Activated T-helper 1 cell treated with anti-CD3 and anti-CD28 coated beads, Interleukin-12 subunit alpha, Interleukin-12 subunit beta, Interleukin-2, Interleukin-4 antibody, amounts not matched to agents 30 ng/mL and 10 ng/mL and 1 ng/mL, durations not matched to agents 14 hours and 24 hours and 36 hours (primary cell): ENCODE measurements at regions not wholly inside any gene's neighbourhood (a gene's known extent, or its start where the extent isn't known, plus 50 kb on each side); places are given as distances from the start of the nearest gene placed in this dataset.
"Not testable (repeated sequence)": the region's sequence is repeated elsewhere in the genome, so short reads cannot be mapped to it uniquely, and the experiment has no call there.

Experiments used
- DNase-seq: peaks from one replicate; pipeline ENCODE4 v3.0.0; 2021; ENCODE audit warnings: low spot score
- H3K27ac Mint-ChIP-seq: one replicate; pipeline ENCODE4 v1.8.0; 2021; ENCODE audit warnings: mild to moderate bottlenecking, mixed read lengths
- H3K27me3 Mint-ChIP-seq: one replicate; pipeline ENCODE4 v1.8.0; 2022; ENCODE audit warnings: mild to moderate bottlenecking, moderate library complexity, mixed read lengths; ENCODE audit not compliant: insufficient read depth
- H3K36me3 Mint-ChIP-seq: one replicate; pipeline ENCODE4 v1.8.0; 2021; ENCODE audit warnings: low read depth, mixed read lengths
- H3K4me1 Mint-ChIP-seq: one replicate; pipeline ENCODE4 v1.8.0; 2021; ENCODE audit warnings: low read depth, mixed read lengths
- H3K4me3 Mint-ChIP-seq: one replicate; pipeline ENCODE4 v1.8.0; 2021; ENCODE audit warnings: mild to moderate bottlenecking, moderate library complexity, mixed read lengths
- H3K9me3 Mint-ChIP-seq: one replicate; pipeline ENCODE4 v1.8.0; 2021; ENCODE audit warnings: mixed read lengths
- intact Hi-C: fragments of 100-400 bp; cut with micrococcal nuclease; formaldehyde crosslinking; loops from one replicate; pipeline ENCODE4 v1.15.1; 2024

DNA sequence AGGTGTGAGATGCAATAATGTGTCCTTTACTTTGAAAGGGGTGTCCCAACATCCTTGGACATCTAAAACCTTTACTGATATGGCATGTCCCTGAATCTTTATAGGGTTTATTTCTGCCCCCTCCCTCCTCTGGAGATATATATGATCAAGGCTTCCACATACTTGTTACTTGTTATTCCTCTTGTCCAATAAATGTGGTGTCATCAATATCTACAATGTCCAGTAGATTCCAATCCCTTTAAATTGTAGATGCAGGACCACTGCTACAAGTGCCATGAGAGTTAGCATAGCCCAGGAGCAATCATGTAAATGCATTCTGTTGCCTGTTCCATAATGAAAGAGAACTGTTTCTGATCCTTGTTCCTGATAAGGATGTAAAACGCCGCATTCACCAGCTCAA, 479.7 kb upstream of the MEIS1 start:
- no peaks in the 10 kb centered on the region for H3K27me3 Mint-ChIP-seq

DNA sequence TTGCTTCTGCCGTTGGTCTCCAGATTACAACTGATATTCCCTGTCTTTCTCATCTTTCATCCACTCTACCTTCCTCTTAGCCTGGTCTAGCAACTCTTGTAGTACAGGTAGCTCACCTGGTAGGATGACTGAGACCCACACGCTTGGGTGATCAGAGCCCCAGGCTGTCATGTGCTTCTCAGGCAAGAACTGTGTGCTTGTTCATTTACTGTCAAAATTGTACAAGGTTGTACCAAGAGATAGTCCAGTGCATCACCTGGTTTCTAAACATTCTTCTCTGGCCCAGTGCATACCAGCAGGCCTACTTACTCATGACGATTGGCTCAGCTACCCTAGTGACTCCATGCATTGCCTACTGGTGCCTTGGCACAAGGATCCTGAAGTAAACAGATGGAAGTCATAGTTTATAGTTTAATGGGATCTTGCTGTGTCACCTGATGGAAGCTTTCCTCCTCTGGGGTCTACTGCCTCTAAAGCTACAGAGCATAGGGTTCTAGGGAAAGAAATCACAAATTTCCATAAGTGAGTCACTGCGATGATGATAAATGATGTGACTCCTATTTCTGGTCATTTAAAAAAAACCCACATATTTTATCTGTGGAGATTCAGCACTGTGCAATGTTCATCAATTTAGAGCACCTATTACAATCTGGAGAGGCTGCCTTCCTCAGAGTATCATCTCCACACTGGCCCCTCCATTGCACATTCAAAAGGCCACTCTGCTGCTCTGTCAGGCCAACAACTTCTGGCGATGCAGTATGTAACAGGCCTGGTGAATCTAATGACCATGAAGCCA, 481.8 kb upstream of the MEIS1 start:
- H3K27me3 Mint-ChIP-seq, result no peaks in the 10 kb centered on the region
- intact Hi-C loops, result no loop called here

More for the DNA sequence above, 479.7 kb upstream of the MEIS1 start:
- H3K27ac Mint-ChIP-seq, result no peak overlapping the region
- no peaks in the 10 kb centered on the region for H3K4me1 Mint-ChIP-seq
- intact Hi-C loops, result no loop called here
- no peak overlapping the region for H3K4me3 Mint-ChIP-seq
- DNase-seq, result no peak
- no peaks in the 10 kb centered on the region for H3K36me3 Mint-ChIP-seq
- H3K9me3 Mint-ChIP-seq, result no peaks in the 10 kb centered on the region

DNA sequence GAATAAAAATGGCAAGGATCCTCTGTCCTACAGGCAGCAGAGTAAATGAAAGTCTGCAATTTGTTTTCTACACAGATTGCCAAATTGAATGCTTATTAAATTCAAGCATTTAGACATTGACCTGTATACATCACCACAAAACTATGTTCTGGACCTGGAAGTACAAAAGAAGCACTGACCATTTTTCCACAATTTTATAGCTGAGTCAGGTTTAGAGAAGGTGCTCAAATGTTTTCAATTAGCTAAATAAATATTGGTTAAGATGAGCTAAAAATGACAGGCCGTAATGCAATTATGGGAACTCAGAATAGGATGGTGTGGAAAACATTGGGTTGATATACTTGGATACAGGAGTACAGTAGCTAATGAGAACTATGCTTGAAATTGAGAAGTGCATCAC, 490.7 kb upstream of the MEIS1 start:
- intact Hi-C loops, result no loop called here
- Mint-ChIP-seq H3K27me3 (no peaks in the 10 kb centered on the region), H3K27ac (no peak overlapping the region), H3K4me3 (no peak overlapping the region), H3K9me3 (no peaks in the 10 kb centered on the region), H3K36me3 (no peaks in the 10 kb centered on the region), H3K4me1 (no peaks in the 10 kb centered on the region)
- no peak for DNase-seq

More for the DNA sequence above, 481.8 kb upstream of the MEIS1 start:
- no peak for DNase-seq
- H3K4me1 Mint-ChIP-seq, result no peaks in the 10 kb centered on the region
- H3K9me3 Mint-ChIP-seq, result no peaks in the 10 kb centered on the region
- no peaks in the 10 kb centered on the region for H3K36me3 Mint-ChIP-seq
- H3K4me3 Mint-ChIP-seq, result no peak overlapping the region
- H3K27ac Mint-ChIP-seq, result no peak overlapping the region

DNA sequence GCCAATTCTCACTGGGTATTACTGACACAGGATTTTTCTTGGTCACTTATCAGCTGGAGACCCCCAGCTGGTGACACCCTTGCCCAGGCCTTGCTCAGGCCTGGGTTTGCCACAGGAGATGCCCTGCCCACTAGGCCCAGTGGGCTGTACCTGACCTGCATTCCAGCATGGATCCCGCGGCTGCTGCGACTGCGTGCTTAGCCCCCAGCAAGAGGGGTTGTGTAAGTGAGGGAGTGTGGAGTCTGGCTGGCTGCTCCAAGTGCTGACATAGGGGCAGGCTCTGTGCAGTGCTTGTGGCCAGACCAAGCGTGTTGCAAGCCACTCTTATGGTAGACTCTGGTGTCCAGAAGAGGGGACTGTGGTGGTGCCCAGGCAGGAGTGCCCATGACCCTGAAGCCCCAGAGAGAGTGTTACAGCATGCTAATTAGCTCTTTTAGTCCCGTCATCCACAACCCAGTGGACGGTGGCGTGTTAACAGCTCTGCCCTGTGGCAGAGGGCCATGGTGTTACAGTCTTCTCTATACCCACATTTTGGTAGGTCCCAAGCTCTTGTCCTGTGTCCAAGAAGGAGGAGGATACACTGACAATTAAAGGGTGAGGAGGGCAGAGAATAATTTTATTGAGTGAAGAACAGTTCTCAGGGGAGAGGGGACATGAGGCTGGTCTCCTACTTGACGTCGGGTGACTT, 491.7 kb upstream of the MEIS1 start:
- H3K27ac Mint-ChIP-seq, result no peak overlapping the region
- intact Hi-C loops, result no loop called here
- no peaks in the 10 kb centered on the region for H3K27me3 Mint-ChIP-seq
- no peaks in the 10 kb centered on the region for H3K4me1 Mint-ChIP-seq
- H3K4me3 Mint-ChIP-seq, result no peak overlapping the region
- H3K36me3 Mint-ChIP-seq, result no peaks in the 10 kb centered on the region
- no peaks in the 10 kb centered on the region for H3K9me3 Mint-ChIP-seq
- no peak for DNase-seq

DNA sequence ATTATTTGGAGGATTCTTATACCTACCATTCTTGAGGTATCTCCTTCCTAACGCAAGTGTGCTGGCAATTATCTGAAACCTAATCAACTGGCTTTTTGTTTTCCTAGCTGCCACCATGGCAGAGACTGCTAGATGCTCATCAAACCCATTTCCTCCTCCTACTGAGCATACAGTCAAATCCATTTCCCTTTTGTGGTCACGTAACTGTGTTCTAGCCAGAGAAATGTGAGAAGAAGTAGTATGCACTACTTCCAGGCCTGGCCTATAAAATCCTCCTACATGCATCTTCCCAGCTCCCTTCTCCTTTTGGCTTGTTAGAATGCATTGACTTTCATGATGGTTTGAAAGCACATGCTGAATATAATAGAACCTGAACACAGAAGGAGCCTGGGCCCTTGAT, 494.1 kb upstream of the MEIS1 start:
- no peaks in the 10 kb centered on the region for H3K27me3 Mint-ChIP-seq
- H3K36me3 Mint-ChIP-seq, result no peaks in the 10 kb centered on the region
- H3K9me3 Mint-ChIP-seq, result no peaks in the 10 kb centered on the region
- intact Hi-C loops, result no loop called here
- no peak for DNase-seq
- no peak overlapping the region for H3K4me3 Mint-ChIP-seq
- H3K4me1 Mint-ChIP-seq, result no peaks in the 10 kb centered on the region
- no peak overlapping the region for H3K27ac Mint-ChIP-seq

DNA sequence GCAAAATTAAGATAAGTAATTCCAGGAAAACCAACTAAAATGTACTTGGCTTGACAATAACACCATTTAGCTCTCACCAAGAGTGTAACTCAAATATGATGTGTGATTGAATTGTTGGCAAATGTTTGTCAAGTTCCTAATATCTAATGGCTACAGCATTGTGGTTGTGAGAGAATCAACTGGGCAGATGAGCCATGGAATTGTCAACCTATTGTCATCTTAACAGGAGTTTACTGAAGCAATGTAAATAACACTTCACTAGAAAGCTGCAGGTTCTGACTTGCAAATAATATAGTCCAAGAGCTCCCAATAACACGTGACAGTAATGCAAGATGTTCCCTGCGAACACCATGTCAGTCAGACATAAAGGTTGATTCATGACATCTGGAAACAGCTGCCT, 495.2 kb upstream of the MEIS1 start:
- Mint-ChIP-seq H3K4me1 (no peaks in the 10 kb centered on the region), H3K36me3 (no peaks in the 10 kb centered on the region), H3K9me3 (no peaks in the 10 kb centered on the region), H3K27me3 (no peaks in the 10 kb centered on the region), H3K27ac (no peak overlapping the region), H3K4me3 (no peak overlapping the region)
- no peak for DNase-seq
- intact Hi-C loops, result no loop called here

DNA sequence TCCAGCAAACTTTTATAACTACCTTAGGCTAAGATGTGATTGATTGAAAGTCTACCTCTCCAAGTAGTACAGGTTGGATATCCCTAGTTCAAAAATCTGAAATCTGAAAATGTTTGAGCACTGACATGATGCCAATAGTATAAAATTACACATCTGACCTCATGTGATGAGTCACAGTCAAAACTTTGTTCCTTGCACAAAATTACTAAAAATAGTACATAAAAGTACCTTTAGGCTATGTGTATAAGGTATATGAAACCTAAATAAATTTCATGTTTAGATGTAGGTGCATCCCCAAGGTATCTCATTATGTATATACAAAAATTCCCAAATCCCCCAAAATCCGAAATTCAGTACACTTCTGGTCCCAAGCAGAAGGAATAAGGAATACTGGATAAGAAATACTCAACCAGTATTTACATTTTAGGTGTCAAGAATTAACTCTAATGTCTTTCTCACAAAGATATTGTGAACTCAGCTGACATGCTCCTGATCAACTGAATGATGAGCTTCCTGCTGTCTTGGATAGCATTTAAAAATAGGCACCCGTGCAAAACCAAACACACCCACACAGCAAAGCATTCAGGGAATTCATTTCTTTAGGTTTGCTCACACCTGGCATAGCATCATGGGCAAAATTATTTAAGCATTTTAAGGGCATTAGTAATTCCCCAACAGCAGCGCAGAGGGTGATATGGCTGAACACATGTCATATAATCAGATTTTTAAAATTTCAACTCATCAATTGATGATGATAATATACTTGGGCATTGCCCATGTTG, 497.4 kb upstream of the MEIS1 start:
- H3K27ac Mint-ChIP-seq, result no peak overlapping the region
- H3K36me3 Mint-ChIP-seq, result no peaks in the 10 kb centered on the region
- H3K9me3 Mint-ChIP-seq, result no peaks in the 10 kb centered on the region
- H3K4me1 Mint-ChIP-seq, result no peaks in the 10 kb centered on the region
- DNase-seq, result no peak
- no peaks in the 10 kb centered on the region for H3K27me3 Mint-ChIP-seq
- intact Hi-C loops, result no loop called here
- no peak overlapping the region for H3K4me3 Mint-ChIP-seq

DNA sequence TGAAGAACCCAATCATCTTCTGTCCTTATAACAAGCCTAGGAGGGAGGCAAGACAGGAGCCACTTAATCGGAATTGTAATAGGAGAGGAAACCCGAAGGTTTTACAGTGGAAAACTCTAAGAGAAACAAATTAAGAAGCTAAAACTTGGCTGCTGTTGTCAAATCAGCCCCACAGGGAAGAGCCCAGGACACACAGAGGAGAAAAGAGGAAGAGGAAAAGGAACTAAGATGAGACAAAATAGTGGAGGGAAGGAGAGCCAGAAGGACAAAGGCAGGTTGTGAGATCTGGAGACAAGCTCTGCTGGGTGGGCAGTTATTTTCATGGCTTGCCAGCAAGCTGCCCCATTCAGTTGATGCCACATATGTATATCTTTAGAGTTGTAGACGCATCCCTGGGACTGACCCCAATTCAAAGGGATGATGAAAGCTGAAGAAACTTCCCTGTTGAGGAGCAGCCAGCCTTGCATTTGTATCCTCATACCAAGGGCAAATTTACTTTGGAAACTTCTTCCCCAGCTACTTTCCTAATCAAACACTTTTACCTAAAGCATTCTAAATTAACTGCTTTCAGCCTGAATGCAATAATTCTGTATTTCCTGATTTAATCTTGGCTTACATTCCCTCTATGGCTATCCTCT, 499.8 kb upstream of the MEIS1 start:
- intact Hi-C loops, result no loop called here
- Mint-ChIP-seq H3K27me3 (no peaks in the 10 kb centered on the region), H3K36me3 (no peaks in the 10 kb centered on the region), H3K4me3 (no peak overlapping the region), H3K4me1 (no peaks in the 10 kb centered on the region), H3K27ac (no peak overlapping the region), H3K9me3 (no peaks in the 10 kb centered on the region)
- DNase-seq, result no peak

DNA sequence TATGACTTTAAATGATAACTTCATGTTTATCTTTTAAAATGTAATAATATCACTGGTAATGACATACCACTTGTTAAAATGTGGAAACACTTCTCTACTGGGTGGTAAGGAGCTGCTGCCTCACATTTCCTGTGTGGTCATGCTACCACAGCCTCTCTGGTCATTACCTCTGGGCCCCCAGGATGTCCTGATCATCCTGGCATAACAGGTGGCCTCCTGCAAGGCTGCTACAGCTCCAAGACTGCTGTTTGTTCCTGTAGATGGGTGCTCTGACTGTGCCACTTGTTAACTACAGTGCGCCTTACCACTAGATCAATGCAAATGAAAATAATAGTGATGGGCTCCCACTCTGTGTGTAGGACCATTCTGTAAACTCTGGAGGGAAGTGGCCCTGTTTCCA, 500.2 kb upstream of the SPRED2 start:
- DNase-seq, result no peak
- no peak overlapping the region for H3K4me3 Mint-ChIP-seq

DNA sequence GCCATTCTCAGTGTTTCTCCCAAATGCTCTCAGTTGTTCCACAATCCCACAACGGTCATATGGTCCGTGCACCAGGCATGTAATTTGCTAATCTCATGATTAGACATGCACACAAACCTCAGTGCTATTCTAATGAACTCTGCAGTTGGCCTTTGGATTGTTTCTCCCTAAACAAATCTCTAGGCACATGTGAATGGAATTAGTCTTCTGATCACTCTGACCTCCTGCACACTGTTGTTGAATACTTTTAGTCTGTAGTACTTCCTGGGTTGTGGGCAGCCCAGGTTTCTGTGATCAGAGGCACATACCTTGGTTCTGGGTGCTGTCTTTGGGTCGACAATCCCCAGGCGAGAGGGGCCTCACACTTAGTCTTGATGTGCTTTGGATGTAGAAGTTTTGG, 498.7 kb upstream of the SPRED2 start:
- intact Hi-C loops, result no loop called here
- Mint-ChIP-seq H3K4me1 (no peaks in the 10 kb centered on the region), H3K27ac (no peak overlapping the region), H3K4me3 (no peak overlapping the region), H3K27me3 (no peaks in the 10 kb centered on the region), H3K36me3 (no peaks in the 10 kb centered on the region), H3K9me3 (no peaks in the 10 kb centered on the region)
- DNase-seq, result no peak

More for the DNA sequence above, 500.2 kb upstream of the SPRED2 start:
- no peaks in the 10 kb centered on the region for H3K9me3 Mint-ChIP-seq
- no peaks in the 10 kb centered on the region for H3K27me3 Mint-ChIP-seq
- intact Hi-C loops, result no loop called here
- no peak overlapping the region for H3K27ac Mint-ChIP-seq
- no peaks in the 10 kb centered on the region for H3K36me3 Mint-ChIP-seq
- H3K4me1 Mint-ChIP-seq, result no peaks in the 10 kb centered on the region

DNA sequence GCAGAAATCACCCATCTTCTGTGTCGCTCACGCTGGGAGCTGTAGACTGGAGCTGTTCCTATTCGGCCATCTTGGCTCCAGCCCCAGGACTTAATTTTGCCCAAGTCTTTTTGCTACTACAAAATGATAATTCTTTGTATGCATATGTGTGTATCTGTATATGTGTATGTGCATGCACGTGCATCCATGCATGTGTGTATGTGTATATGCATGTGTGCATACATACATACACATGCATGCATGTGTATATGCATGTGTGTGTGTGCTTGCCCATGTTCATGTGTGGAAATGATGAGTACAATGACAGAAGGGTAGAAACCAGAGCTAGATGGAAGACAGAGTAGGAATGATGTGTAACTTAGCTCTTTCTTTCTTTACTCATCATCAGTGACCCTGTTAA, 497.9 kb upstream of the SPRED2 start:
- Mint-ChIP-seq H3K27me3 (no peaks in the 10 kb centered on the region), H3K9me3 (no peaks in the 10 kb centered on the region), H3K27ac (no peak overlapping the region), H3K4me1 (no peaks in the 10 kb centered on the region), H3K36me3 (no peaks in the 10 kb centered on the region), H3K4me3 (no peak overlapping the region)
- intact Hi-C loops, result no loop called here
- DNase-seq, result no peak

DNA sequence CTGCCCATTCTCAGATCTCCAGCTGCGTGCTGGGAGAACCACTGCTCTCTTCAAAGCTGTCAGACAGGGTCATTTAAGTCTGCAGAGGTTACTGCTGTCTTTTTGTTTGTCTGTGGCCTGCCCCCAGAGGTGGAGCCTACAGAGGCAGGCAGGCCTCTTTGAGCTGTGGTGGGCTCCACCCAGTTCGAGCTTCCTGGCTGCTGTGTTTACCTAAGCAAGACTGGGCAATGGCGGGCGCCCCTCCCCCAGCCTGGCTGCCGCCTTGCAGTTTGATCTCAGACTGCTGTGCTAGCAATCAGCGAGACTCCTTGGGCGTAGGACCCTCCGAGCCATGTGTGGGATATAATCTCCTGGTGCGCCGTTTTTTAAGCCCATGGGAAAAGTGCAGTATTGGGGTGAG, 497.3 kb upstream of the SPRED2 start:
- H3K4me1 Mint-ChIP-seq, H3K4me3 Mint-ChIP-seq, DNase-seq, H3K36me3 Mint-ChIP-seq, H3K27me3 Mint-ChIP-seq, intact Hi-C loops, H3K9me3 Mint-ChIP-seq, H3K27ac Mint-ChIP-seq: not testable (repeated sequence)

DNA sequence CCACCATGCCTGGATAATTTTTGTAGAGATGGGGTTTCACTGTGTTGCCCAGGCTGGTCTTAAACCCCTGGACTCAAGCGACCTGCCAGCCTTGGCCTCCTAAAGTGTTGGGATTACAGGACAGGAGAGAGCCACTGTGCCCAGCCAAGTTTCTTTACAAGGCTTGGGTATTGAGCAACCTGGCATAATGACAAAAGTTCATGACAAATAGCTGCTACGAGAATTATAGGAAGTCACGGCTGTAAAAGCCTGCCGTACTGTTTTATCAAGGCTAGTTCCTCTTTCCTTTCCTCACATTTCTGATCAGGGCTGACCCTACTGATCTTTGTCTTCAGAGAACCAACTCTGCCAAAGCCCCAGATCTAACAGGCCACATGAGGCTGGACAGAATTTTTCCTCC, 490.4 kb upstream of the SPRED2 start:
- no peak overlapping the region for H3K27ac Mint-ChIP-seq
- no peak for DNase-seq
- H3K4me3 Mint-ChIP-seq, result no peak overlapping the region
- intact Hi-C loops, result no loop called here
- H3K27me3 Mint-ChIP-seq, result no peaks in the 10 kb centered on the region
- no peaks in the 10 kb centered on the region for H3K36me3 Mint-ChIP-seq
- peaks cover 5% of the 10 kb centered on the region for H3K9me3 Mint-ChIP-seq
- H3K4me1 Mint-ChIP-seq, result no peaks in the 10 kb centered on the region
